ENCODE measurements at regions not wholly inside any gene's neighbourhood (a gene's known extent, or its start where the extent isn't known, plus 50 kb on each side); places are given as distances from the start of the nearest gene placed in this dataset.
A peak's percentile ranks its signal among the peaks of the same experiment; 100 is the strongest.

- no peak for TF ChIP-seq CTCF (conservative IDR thresholded peaks at IDR 0.05; ENCODE audit: low read depth, low read length)
- no peak overlapping the region for H3K4me3 ChIP-seq (ENCODE audit: low read depth, low read length)
- peak; percentile 28 for DNase-seq (ENCODE audit: low read depth)
These were observed 221.8 kb upstream of the FAM83B start for GRCh38 chr6:54624779-54625178.

- DNase-seq (ENCODE audit: low read depth) = no peak
- H3K4me3 ChIP-seq (ENCODE audit: low read depth, low read length) = no peak overlapping the region
- no peak for TF ChIP-seq CTCF (conservative IDR thresholded peaks at IDR 0.05; ENCODE audit: low read depth, low read length)
These were observed 217.4 kb upstream of the FAM83B start for GRCh38 chr6:54629131-54629530.

GRCh38 chr6:54632984-54633565 is 213.5 kb upstream of the FAM83B start:
- TF ChIP-seq CTCF (conservative IDR thresholded peaks at IDR 0.05; ENCODE audit: low read depth, low read length) = no peak
- DNase-seq (ENCODE audit: low read depth) = no peak
- H3K4me3 ChIP-seq (ENCODE audit: low read depth, low read length) = no peak overlapping the region

GRCh38 chr6:54633601-54634000 is 213.0 kb upstream of the FAM83B start:
- no peak overlapping the region for H3K4me3 ChIP-seq (ENCODE audit: low read depth, low read length)
- no peak for DNase-seq (ENCODE audit: low read depth)
- TF ChIP-seq CTCF (conservative IDR thresholded peaks at IDR 0.05; ENCODE audit: low read depth, low read length) = no peak

- H3K4me3 ChIP-seq (ENCODE audit: low read depth, low read length) = no peak overlapping the region
- DNase-seq (ENCODE audit: low read depth) = no peak
- TF ChIP-seq CTCF (conservative IDR thresholded peaks at IDR 0.05; ENCODE audit: low read depth, low read length) = no peak
These were observed 205.7 kb upstream of the FAM83B start for GRCh38 chr6:54640911-54641310.

GRCh38 chr6:54646069-54646950 is 200.3 kb upstream of the FAM83B start:
- no peak for TF ChIP-seq CTCF (conservative IDR thresholded peaks at IDR 0.05; ENCODE audit: low read depth, low read length)
- peak; percentile 40 for DNase-seq (ENCODE audit: low read depth)
- H3K4me3 ChIP-seq (ENCODE audit: low read depth, low read length) = no peak overlapping the region

Data from choroid plexus epithelial cell (primary cell).